Coronary artery (tissue), 2 donors: ENCODE measurements at regions not wholly inside any gene's neighbourhood (a gene's known extent, or its start where the extent isn't known, plus 50 kb on each side); places are given as distances from the start of the nearest gene placed in this dataset.

Experiments used
- DNase-seq: peaks from one replicate; pipeline ENCODE4 v3.0.0-alpha.2; 2017; ENCODE audit warnings: low spot score
- H3K27ac ChIP-seq, 2 donors: fragments of 200-600 bp; sonication (generic); one replicate each; pipeline ENCODE4 v1.5.1; 2016 to 2019
- H3K4me3 ChIP-seq: fragments of 200-600 bp; sonication (generic); 2 replicates; pipeline ENCODE4 v1.5.1; 2016; ENCODE audit warnings: mild to moderate bottlenecking, moderate library complexity
- TF ChIP-seq, protein P1 (sequence below): fragments of 200-600 bp; sonication (generic); IDR thresholded peaks from one replicate; pipeline ENCODE4 v1.5.1; 2019; ENCODE audit warnings: antibody characterized with exemption

- Histone ChIP-seq H3K27ac (no peak overlapping the region), H3K4me3 (no peak overlapping the region)
- TF ChIP-seq, protein P1, sequence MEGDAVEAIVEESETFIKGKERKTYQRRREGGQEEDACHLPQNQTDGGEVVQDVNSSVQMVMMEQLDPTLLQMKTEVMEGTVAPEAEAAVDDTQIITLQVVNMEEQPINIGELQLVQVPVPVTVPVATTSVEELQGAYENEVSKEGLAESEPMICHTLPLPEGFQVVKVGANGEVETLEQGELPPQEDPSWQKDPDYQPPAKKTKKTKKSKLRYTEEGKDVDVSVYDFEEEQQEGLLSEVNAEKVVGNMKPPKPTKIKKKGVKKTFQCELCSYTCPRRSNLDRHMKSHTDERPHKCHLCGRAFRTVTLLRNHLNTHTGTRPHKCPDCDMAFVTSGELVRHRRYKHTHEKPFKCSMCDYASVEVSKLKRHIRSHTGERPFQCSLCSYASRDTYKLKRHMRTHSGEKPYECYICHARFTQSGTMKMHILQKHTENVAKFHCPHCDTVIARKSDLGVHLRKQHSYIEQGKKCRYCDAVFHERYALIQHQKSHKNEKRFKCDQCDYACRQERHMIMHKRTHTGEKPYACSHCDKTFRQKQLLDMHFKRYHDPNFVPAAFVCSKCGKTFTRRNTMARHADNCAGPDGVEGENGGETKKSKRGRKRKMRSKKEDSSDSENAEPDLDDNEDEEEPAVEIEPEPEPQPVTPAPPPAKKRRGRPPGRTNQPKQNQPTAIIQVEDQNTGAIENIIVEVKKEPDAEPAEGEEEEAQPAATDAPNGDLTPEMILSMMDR, result no peak
- no peak for DNase-seq
These were observed 51.9 kb upstream of the TSPAN11 start for GRCh38 chr12:30874455-30875321.

- no peak for DNase-seq
- H3K4me3 ChIP-seq, result no peak overlapping the region
- no peak overlapping the region for H3K27ac ChIP-seq
- TF ChIP-seq, protein P1, result no peak
These were observed 55.9 kb upstream of the TSPAN11 start for GRCh38 chr12:30870491-30871265.

- TF ChIP-seq, protein P1, result no peak
- no peak overlapping the region for H3K27ac ChIP-seq
- H3K4me3 ChIP-seq, result no peak overlapping the region
- DNase-seq, result no peak
These were observed 59.1 kb upstream of the TSPAN11 start for GRCh38 chr12:30867415-30867814.

DNA sequence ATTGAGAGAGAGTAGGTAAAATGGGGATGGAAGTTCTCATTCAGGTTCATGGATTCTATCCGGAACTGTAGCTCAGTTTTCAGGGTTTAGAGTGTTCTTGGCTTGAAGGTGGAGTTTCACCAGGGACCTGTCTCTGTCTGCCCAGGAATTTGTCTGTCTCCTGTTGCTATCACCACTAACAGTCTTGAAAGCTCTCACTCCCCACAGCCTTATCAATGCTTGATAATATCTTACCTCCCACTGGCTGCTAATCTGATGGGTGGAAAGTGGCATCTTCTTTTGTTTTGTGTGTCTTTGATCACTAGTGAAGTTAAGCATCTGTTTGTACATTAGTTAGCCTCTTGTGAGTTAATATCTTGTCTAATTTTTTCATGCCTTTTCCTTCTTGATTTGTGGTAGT, 60.3 kb upstream of the TSPAN11 start:
- H3K4me3 ChIP-seq, result no peak overlapping the region
- TF ChIP-seq, protein P1, result no peak
- DNase-seq, result no peak
- H3K27ac ChIP-seq, result no peak overlapping the region

DNA sequence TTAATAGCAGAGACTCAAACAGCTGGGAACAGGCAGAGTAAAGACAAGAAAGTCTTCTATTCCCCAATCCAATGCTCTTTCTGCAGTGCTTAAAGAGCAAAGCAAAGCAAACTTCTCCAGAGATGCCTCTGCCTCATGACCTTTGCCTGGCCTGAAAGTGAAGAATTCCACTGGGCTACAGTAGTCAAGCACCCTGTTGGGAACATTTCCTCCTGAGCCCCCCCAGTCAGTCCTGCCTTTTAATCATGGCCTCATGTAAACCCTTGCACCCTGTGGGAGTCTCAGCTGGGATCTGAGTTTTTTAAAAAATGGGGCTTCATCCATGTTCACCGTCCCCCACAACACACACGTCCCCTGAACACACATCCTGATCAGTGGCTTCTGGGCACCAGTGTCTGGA, 62.7 kb upstream of the TSPAN11 start:
- TF ChIP-seq, protein P1, result no peak
- Histone ChIP-seq H3K4me3 (no peak overlapping the region), H3K27ac (no peak overlapping the region)
- DNase-seq, result no peak

- TF ChIP-seq, protein P1, result no peak
- Histone ChIP-seq H3K4me3 (no peak overlapping the region), H3K27ac (no peak overlapping the region)
- DNase-seq, result no peak
These were observed 64.1 kb upstream of the TSPAN11 start for GRCh38 chr12:30862486-30862885.
